ENCODE measurements at regions not wholly inside any gene's neighbourhood (a gene's known extent, or its start where the extent isn't known, plus 50 kb on each side); places are given as distances from the start of the nearest gene placed in this dataset.

- TF ChIP-seq EZH2 (IDR thresholded peaks at IDR 0.05; ENCODE audit: borderline replicate concordance, low read depth, low read length, poor library complexity, severe bottlenecking) (no peak), CTCF (conservative IDR thresholded peaks at IDR 0.05; ENCODE audit: low read depth, low read length) (no peak)
- DNase-seq (ENCODE audit: low spot score) = no peak
- ChIA-PET POLR2A (ENCODE audit: low non-redundant PET) (no interaction called here), CTCF (no interaction called here)
- Histone ChIP-seq H3K9me3 (ENCODE audit: low read depth, low read length, poor library complexity, severe bottlenecking) (no peaks in the 10 kb centered on the region), H3K27ac (ENCODE audit: low read depth, low read length, poor library complexity, severe bottlenecking) (no peak overlapping the region), H3K27me3 (replicated peaks; ENCODE audit: insufficient read depth, low read depth, low read length, poor library complexity) (no peaks in the 10 kb centered on the region), H3K4me1 (ENCODE audit: insufficient read depth, low read length, poor library complexity, severe bottlenecking) (peaks cover 10% of the 10 kb centered on the region), H3K36me3 (ENCODE audit: insufficient read depth, low read length, poor library complexity, severe bottlenecking) (no peaks in the 10 kb centered on the region), H3K4me3 (ENCODE audit: low read depth, low read length, poor library complexity, severe bottlenecking) (no peak overlapping the region)
- no TSS peak for BruUV-seq (replicated peaks)
- intact Hi-C loops (cut with micrococcal nuclease; ENCODE audit: unreplicated experiment) = no loop called here
Measured at GRCh38 chr13:50518131-50518530, 325.4 kb downstream of the DLEU7 start.

GRCh38 chr13:50518781-50519201, 324.7 kb downstream of the DLEU7 start:
- no peaks in the 10 kb centered on the region for H3K36me3 ChIP-seq (ENCODE audit: insufficient read depth, low read length, poor library complexity, severe bottlenecking)
- no peaks in the 10 kb centered on the region for H3K27me3 ChIP-seq (replicated peaks; ENCODE audit: insufficient read depth, low read depth, low read length, poor library complexity)
- ChIA-PET CTCF (no interaction called here), POLR2A (ENCODE audit: low non-redundant PET) (no interaction called here)
- H3K4me3 ChIP-seq (ENCODE audit: low read depth, low read length, poor library complexity, severe bottlenecking) = no peak overlapping the region
- no TSS peak for BruUV-seq (replicated peaks)
- TF ChIP-seq EZH2 (IDR thresholded peaks at IDR 0.05; ENCODE audit: borderline replicate concordance, low read depth, low read length, poor library complexity, severe bottlenecking) (no peak), CTCF (conservative IDR thresholded peaks at IDR 0.05; ENCODE audit: low read depth, low read length) (no peak)
- DNase-seq (ENCODE audit: low spot score) = no peak
- intact Hi-C loops (cut with micrococcal nuclease; ENCODE audit: unreplicated experiment) = no loop called here
- no peaks in the 10 kb centered on the region for H3K9me3 ChIP-seq (ENCODE audit: low read depth, low read length, poor library complexity, severe bottlenecking)
- no peak overlapping the region for H3K27ac ChIP-seq (ENCODE audit: low read depth, low read length, poor library complexity, severe bottlenecking)
- peaks cover 10% of the 10 kb centered on the region for H3K4me1 ChIP-seq (ENCODE audit: insufficient read depth, low read length, poor library complexity, severe bottlenecking)

DNA sequence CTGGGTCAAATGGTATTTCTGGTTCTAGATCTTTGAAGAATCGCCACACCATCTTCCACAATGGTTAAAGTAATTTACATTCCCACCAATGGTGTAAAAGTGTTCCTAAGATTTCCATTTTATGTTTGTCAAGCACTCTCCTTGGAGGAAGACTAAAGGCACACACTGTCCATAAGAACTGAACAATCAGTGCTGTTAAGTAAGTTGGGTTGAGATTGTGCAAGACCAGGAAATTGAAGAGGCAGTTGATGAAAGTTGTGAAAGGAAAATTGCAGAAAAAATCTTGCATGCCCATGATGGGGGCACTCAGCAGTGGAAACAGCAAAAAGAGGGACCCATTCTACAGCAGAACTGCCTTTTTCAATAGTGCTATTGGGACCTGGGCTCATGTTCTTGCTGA, 323.6 kb downstream of the DLEU7 start:
- Histone ChIP-seq H3K27ac (ENCODE audit: low read depth, low read length, poor library complexity, severe bottlenecking) (no peak overlapping the region), H3K27me3 (replicated peaks; ENCODE audit: insufficient read depth, low read depth, low read length, poor library complexity) (no peaks in the 10 kb centered on the region), H3K36me3 (ENCODE audit: insufficient read depth, low read length, poor library complexity, severe bottlenecking) (no peaks in the 10 kb centered on the region), H3K9me3 (ENCODE audit: low read depth, low read length, poor library complexity, severe bottlenecking) (no peaks in the 10 kb centered on the region), H3K4me1 (ENCODE audit: insufficient read depth, low read length, poor library complexity, severe bottlenecking) (peaks cover 10% of the 10 kb centered on the region), H3K4me3 (ENCODE audit: low read depth, low read length, poor library complexity, severe bottlenecking) (no peak overlapping the region)
- no peak for DNase-seq (ENCODE audit: low spot score)
- intact Hi-C loops (cut with micrococcal nuclease; ENCODE audit: unreplicated experiment) = no loop called here
- POLR2A ChIA-PET (ENCODE audit: low non-redundant PET) = no interaction called here
- CTCF ChIA-PET = no interaction called here
- no peak for TF ChIP-seq CTCF (conservative IDR thresholded peaks at IDR 0.05; ENCODE audit: low read depth, low read length)
- no peak for TF ChIP-seq EZH2 (IDR thresholded peaks at IDR 0.05; ENCODE audit: borderline replicate concordance, low read depth, low read length, poor library complexity, severe bottlenecking)
- BruUV-seq (replicated peaks) = no TSS peak
